Embryonic facial prominence (tissue), 1 donor: ENCODE measurements at regions not wholly inside any gene's neighbourhood (a gene's known extent, or its start where the extent isn't known, plus 50 kb on each side); places are given as distances from the start of the nearest gene placed in this dataset.

Experiments used
- DNase-seq: peaks from one replicate; pipeline ENCODE4 v3.0.0-alpha.2; 2016; ENCODE audit errors: extremely low spot score

GRCh38 chr14:29037411-29037810, 270.8 kb downstream of the FOXG1 start:
- DNase-seq: no peak

- no peak for DNase-seq
Measured at GRCh38 chr14:29039171-29039570, 272.6 kb downstream of the FOXG1 start.

- no peak for DNase-seq
Measured at GRCh38 chr14:29042551-29042950, 276.0 kb downstream of the FOXG1 start.

GRCh38 chr14:29043737-29044136, 277.1 kb downstream of the FOXG1 start:
- DNase-seq: no peak

- no peak for DNase-seq
Measured at GRCh38 chr14:29045237-29045636, 278.6 kb downstream of the FOXG1 start.

- no peak for DNase-seq
Measured at GRCh38 chr14:29054119-29054518, 287.5 kb downstream of the FOXG1 start.

- no peak for DNase-seq
Measured at GRCh38 chr14:29056041-29056566, 289.5 kb downstream of the FOXG1 start.

GRCh38 chr14:29061702-29062101, 295.1 kb downstream of the FOXG1 start:
- no peak for DNase-seq

- no peak for DNase-seq
Measured at GRCh38 chr14:29062466-29062865, 295.9 kb downstream of the FOXG1 start.

GRCh38 chr14:29062976-29063375, 296.4 kb downstream of the FOXG1 start:
- no peak for DNase-seq

- no peak for DNase-seq
Measured at GRCh38 chr14:29064305-29064900, 297.8 kb downstream of the FOXG1 start.

- no peak for DNase-seq
Measured at GRCh38 chr14:29069228-29069627, 302.6 kb downstream of the FOXG1 start.

GRCh38 chr14:29075761-29076160, 309.2 kb downstream of the FOXG1 start:
- DNase-seq: no peak

- DNase-seq: no peak
Measured at GRCh38 chr14:29077916-29078315, 311.3 kb downstream of the FOXG1 start.

- no peak for DNase-seq
Measured at GRCh38 chr14:29078810-29079522, 312.4 kb downstream of the FOXG1 start.

- DNase-seq: no peak
Measured at GRCh38 chr14:29085546-29085945, 319.0 kb downstream of the FOXG1 start.

GRCh38 chr14:29089849-29090248, 323.3 kb downstream of the FOXG1 start:
- no peak for DNase-seq

GRCh38 chr14:29092121-29092520, 325.5 kb downstream of the FOXG1 start:
- DNase-seq: no peak

GRCh38 chr14:29097476-29097875, 330.9 kb downstream of the FOXG1 start:
- no peak for DNase-seq

GRCh38 chr14:29098656-29099055, 332.1 kb downstream of the FOXG1 start:
- no peak for DNase-seq

- no peak for DNase-seq
Measured at GRCh38 chr14:29102266-29102665, 335.7 kb downstream of the FOXG1 start.

- DNase-seq: no peak
Measured at GRCh38 chr14:29102996-29103395, 336.4 kb downstream of the FOXG1 start.

GRCh38 chr14:29108908-29109307, 342.3 kb downstream of the FOXG1 start:
- no peak for DNase-seq
